GM18517 (cell line): ENCODE measurements at regions not wholly inside any gene's neighbourhood (a gene's known extent, or its start where the extent isn't known, plus 50 kb on each side); places are given as distances from the start of the nearest gene placed in this dataset.

Experiments used
- ATAC-seq: cut with Tn5 transposase; IDR thresholded peaks from one replicate; pipeline ENCODE4 v1.9.1; 2021; ENCODE audit warnings: mild to moderate bottlenecking, moderate library complexity; ENCODE audit not compliant: unreplicated experiment

- no peak for ATAC-seq
Measured at GRCh38 chr4:82038936-82039335, 334.9 kb downstream of the HNRNPD start.

GRCh38 chr4:82036181-82036580, 337.6 kb downstream of the HNRNPD start:
- ATAC-seq: no peak

GRCh38 chr4:82034878-82035277, 338.9 kb downstream of the HNRNPD start:
- ATAC-seq: no peak

GRCh38 chr4:82033862-82034261, 339.9 kb downstream of the HNRNPD start:
- ATAC-seq: no peak

- ATAC-seq: no peak
Measured at GRCh38 chr4:82031376-82031927, 342.3 kb downstream of the HNRNPD start.

- no peak for ATAC-seq
Measured at GRCh38 chr4:82017680-82018079, 356.1 kb downstream of the HNRNPD start.

GRCh38 chr4:82005158-82005557, 368.6 kb downstream of the HNRNPD start:
- no peak for ATAC-seq

- ATAC-seq: no peak
Measured at GRCh38 chr4:81997313-81997712, 376.5 kb downstream of the HNRNPD start.

GRCh38 chr4:81990898-81991297, 382.9 kb downstream of the HNRNPD start:
- no peak for ATAC-seq

GRCh38 chr4:81990211-81990610, 383.6 kb downstream of the HNRNPD start:
- ATAC-seq: no peak

GRCh38 chr4:81989202-81989601, 384.6 kb downstream of the HNRNPD start:
- ATAC-seq: no peak

- no peak for ATAC-seq
Measured at GRCh38 chr4:81988178-81988577, 385.6 kb downstream of the HNRNPD start.

GRCh38 chr4:81984746-81985145, 389.0 kb downstream of the HNRNPD start:
- ATAC-seq: no peak

GRCh38 chr4:81982846-81983540, 390.8 kb downstream of the HNRNPD start:
- no peak for ATAC-seq

GRCh38 chr4:81981218-81981617, 392.6 kb downstream of the HNRNPD start:
- no peak for ATAC-seq

GRCh38 chr4:81974523-81974922, 399.3 kb downstream of the HNRNPD start:
- ATAC-seq: no peak

GRCh38 chr4:81971637-81972381, 402.0 kb downstream of the HNRNPD start:
- no peak for ATAC-seq

- ATAC-seq: no peak
Measured at GRCh38 chr4:81971061-81971460, 402.7 kb downstream of the HNRNPD start.

GRCh38 chr4:81970454-81970853, 403.3 kb downstream of the HNRNPD start:
- no peak for ATAC-seq

- ATAC-seq: no peak
Measured at GRCh38 chr4:81966676-81967075, 407.1 kb downstream of the HNRNPD start.

GRCh38 chr4:81965911-81966310, 407.9 kb downstream of the HNRNPD start:
- no peak for ATAC-seq

GRCh38 chr4:81965454-81965853, 408.3 kb downstream of the HNRNPD start:
- ATAC-seq: no peak
